ENCODE measurements at regions not wholly inside any gene's neighbourhood (a gene's known extent, or its start where the extent isn't known, plus 50 kb on each side); places are given as distances from the start of the nearest gene placed in this dataset.

- no peak for TF ChIP-seq CTCF (IDR thresholded peaks at IDR 0.05)
- no peak for TF ChIP-seq POLR2A (IDR thresholded peaks at IDR 0.05)
Measured at GRCh38 chr11:91854780-91855179, 369.8 kb upstream of the FAT3 start.
